HepG2 (cell line): ENCODE measurements at regions not wholly inside any gene's neighbourhood (a gene's known extent, or its start where the extent isn't known, plus 50 kb on each side); places are given as distances from the start of the nearest gene placed in this dataset.
A peak's percentile ranks its signal among the peaks of the same experiment; 100 is the strongest.

Experiments used
- KDM4B ChIP-seq: sonication (generic); formaldehyde crosslinking; IDR thresholded peaks from 2 replicates; pipeline ENCODE4 v1.4.0; 2020; ENCODE audit warnings: missing genetic modification reagents
- MBD4 ChIP-seq: IDR thresholded peaks from 2 replicates; pipeline ENCODE4 v1.6.1; 2012; ENCODE audit warnings: low read length, inconsistent platforms, borderline replicate concordance
- RBAK ChIP-seq: sonication (generic); formaldehyde crosslinking; IDR thresholded peaks from 2 replicates; pipeline ENCODE4 v1.5.1; 2020; ENCODE audit warnings: mild to moderate bottlenecking, missing genetic modification reagents
- RFX3 ChIP-seq: IDR thresholded peaks from 2 replicates; pipeline ENCODE4 v1.6.1; 2016; ENCODE audit warnings: missing biosample characterization, missing genetic modification reagents
- ZNF138 ChIP-seq: sonication (generic); formaldehyde crosslinking; IDR thresholded peaks from 2 replicates; pipeline ENCODE4 v1.5.0; 2020; ENCODE audit warnings: mild to moderate bottlenecking, low read depth, missing genetic modification reagents
- ZNF446 ChIP-seq: sonication (generic); formaldehyde crosslinking; IDR thresholded peaks from 2 replicates; pipeline ENCODE4 v1.5.0; 2020; ENCODE audit warnings: mild to moderate bottlenecking, missing genetic modification reagents
- ZNF468 ChIP-seq: sonication (generic); formaldehyde crosslinking; IDR thresholded peaks from 2 replicates; pipeline ENCODE4 v1.8.0; 2022; ENCODE audit warnings: mild to moderate bottlenecking, moderate library complexity, missing genetic modification reagents
- ZNF558 ChIP-seq: sonication (generic); formaldehyde crosslinking; IDR thresholded peaks from 2 replicates; pipeline ENCODE4 v1.9.0; 2022; ENCODE audit warnings: mild to moderate bottlenecking, missing genetic modification reagents, borderline replicate concordance
- ZNF619 ChIP-seq: sonication (generic); formaldehyde crosslinking; IDR thresholded peaks from 2 replicates; pipeline ENCODE4 v1.4.0; 2020; ENCODE audit warnings: mild to moderate bottlenecking, missing genetic modification reagents
- ZNF670 ChIP-seq: sonication (generic); formaldehyde crosslinking; IDR thresholded peaks from 2 replicates; pipeline ENCODE4 v1.8.0; 2022; ENCODE audit warnings: mild to moderate bottlenecking, missing genetic modification reagents, borderline replicate concordance
- ZNF883 ChIP-seq: sonication (generic); formaldehyde crosslinking; IDR thresholded peaks from 2 replicates; pipeline ENCODE4 v1.5.1; 2020; ENCODE audit warnings: mild to moderate bottlenecking, missing genetic modification reagents; ENCODE audit errors: not compliant biosample characterization
- TF ChIP-seq, protein P1 (sequence below): sonication (generic); formaldehyde crosslinking; IDR thresholded peaks from 2 replicates; pipeline ENCODE4 v1.5.0; 2020; ENCODE audit warnings: mild to moderate bottlenecking, missing genetic modification reagents
- TF ChIP-seq, protein P2 (sequence below): IDR thresholded peaks from 2 replicates; pipeline ENCODE4 v1.6.1; 2016; ENCODE audit warnings: mild to moderate bottlenecking
- TF ChIP-seq, protein P3 (sequence below): sonication (generic); formaldehyde crosslinking; IDR thresholded peaks from 2 replicates; pipeline ENCODE4 v1.4.0; 2020; ENCODE audit warnings: missing genetic modification reagents
- TF ChIP-seq, protein P4 (sequence below): sonication (generic); formaldehyde crosslinking; IDR thresholded peaks from 2 replicates; pipeline ENCODE4 v1.4.0; 2020; ENCODE audit warnings: missing genetic modification reagents, mild to moderate bottlenecking, borderline replicate concordance
- TF ChIP-seq, protein P5 (sequence below): sonication (generic); formaldehyde crosslinking; IDR thresholded peaks from 2 replicates; pipeline ENCODE4 v1.8.1; 2022; ENCODE audit warnings: low read depth, mild to moderate bottlenecking, missing genetic modification reagents

DNA sequence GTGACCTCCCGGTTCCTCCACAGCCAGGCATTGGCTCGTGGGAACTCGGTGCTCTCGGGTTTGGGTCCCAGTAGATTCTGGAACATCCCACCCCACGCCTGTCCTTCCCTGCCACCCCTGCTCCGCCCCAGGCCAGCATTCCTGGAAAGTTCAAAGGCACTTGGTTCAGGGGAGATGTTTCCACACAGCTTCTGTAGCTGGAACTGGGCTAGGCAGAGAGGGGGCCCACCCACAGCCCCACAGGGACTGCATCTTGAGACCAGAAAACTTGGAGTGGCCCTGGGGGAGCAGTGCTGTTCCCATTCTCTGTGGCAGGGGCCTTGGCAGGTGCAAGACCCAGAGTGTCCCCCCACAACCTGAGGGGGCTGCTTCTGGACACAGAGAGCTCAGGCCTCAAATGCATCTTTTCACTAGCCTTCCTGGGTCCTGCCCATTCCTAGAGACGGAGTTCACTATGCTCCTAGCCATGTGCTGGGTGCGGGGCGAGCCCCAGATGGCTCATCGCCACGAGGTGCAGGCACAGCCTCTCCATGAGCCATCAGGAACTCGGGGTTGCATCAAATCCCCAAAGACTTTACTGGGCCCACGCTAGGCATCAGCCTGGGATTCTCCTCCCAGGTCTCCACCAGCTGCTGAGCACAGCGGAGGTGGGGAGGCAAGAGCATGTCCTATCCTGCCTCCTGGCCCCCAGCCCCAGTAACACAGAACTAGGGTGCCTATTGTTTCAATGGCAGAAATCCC is 68.7 kb downstream of the ZFP36L2 start (continued):
- TF ChIP-seq ZNF670 (CRISPR knock-in tag) (no peak), ZNF468 (CRISPR knock-in tag) (no peak), RFX3 (CRISPR knock-in tag) (no peak), RBAK (CRISPR knock-in tag) (no peak), ZNF883 (CRISPR knock-in tag) (peak; percentile 64), ZNF558 (CRISPR knock-in tag) (no peak), ZNF446 (CRISPR knock-in tag) (no peak), KDM4B (CRISPR knock-in tag) (no peak), ZNF619 (0 out of 2 replicates have a peak, but pooled peaks have one; percentile 0), ZNF138 (CRISPR knock-in tag) (no peak), MBD4 (no peak)
- TF ChIP-seq, protein P1, sequence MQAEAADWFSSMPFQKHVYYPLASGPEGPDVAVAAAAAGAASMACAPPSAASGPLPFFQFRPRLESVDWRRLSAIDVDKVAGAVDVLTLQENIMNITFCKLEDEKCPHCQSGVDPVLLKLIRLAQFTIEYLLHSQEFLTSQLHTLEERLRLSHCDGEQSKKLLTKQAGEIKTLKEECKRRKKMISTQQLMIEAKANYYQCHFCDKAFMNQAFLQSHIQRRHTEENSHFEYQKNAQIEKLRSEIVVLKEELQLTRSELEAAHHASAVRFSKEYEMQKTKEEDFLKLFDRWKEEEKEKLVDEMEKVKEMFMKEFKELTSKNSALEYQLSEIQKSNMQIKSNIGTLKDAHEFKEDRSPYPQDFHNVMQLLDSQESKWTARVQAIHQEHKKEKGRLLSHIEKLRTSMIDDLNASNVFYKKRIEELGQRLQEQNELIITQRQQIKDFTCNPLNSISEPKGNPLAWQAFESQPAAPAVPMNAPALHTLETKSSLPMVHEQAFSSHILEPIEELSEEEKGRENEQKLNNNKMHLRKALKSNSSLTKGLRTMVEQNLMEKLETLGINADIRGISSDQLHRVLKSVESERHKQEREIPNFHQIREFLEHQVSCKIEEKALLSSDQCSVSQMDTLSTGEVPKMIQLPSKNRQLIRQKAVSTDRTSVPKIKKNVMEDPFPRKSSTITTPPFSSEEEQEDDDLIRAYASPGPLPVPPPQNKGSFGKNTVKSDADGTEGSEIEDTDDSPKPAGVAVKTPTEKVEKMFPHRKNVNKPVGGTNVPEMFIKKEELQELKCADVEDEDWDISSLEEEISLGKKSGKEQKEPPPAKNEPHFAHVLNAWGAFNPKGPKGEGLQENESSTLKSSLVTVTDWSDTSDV (CRISPR knock-in tag): no peak
- TF ChIP-seq, protein P2, sequence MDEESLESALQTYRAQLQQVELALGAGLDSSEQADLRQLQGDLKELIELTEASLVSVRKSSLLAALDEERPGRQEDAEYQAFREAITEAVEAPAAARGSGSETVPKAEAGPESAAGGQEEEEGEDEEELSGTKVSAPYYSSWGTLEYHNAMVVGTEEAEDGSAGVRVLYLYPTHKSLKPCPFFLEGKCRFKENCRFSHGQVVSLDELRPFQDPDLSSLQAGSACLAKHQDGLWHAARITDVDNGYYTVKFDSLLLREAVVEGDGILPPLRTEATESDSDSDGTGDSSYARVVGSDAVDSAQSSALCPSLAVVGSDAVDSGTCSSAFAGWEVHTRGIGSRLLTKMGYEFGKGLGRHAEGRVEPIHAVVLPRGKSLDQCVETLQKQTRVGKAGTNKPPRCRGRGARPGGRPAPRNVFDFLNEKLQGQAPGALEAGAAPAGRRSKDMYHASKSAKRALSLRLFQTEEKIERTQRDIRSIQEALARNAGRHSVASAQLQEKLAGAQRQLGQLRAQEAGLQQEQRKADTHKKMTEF (CRISPR knock-in tag): no peak
- TF ChIP-seq, protein P3, sequence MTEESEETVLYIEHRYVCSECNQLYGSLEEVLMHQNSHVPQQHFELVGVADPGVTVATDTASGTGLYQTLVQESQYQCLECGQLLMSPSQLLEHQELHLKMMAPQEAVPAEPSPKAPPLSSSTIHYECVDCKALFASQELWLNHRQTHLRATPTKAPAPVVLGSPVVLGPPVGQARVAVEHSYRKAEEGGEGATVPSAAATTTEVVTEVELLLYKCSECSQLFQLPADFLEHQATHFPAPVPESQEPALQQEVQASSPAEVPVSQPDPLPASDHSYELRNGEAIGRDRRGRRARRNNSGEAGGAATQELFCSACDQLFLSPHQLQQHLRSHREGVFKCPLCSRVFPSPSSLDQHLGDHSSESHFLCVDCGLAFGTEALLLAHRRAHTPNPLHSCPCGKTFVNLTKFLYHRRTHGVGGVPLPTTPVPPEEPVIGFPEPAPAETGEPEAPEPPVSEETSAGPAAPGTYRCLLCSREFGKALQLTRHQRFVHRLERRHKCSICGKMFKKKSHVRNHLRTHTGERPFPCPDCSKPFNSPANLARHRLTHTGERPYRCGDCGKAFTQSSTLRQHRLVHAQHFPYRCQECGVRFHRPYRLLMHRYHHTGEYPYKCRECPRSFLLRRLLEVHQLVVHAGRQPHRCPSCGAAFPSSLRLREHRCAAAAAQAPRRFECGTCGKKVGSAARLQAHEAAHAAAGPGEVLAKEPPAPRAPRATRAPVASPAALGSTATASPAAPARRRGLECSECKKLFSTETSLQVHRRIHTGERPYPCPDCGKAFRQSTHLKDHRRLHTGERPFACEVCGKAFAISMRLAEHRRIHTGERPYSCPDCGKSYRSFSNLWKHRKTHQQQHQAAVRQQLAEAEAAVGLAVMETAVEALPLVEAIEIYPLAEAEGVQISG: 0 out of 2 replicates have a peak, but pooled peaks have one; percentile 2
- TF ChIP-seq, protein P4, sequence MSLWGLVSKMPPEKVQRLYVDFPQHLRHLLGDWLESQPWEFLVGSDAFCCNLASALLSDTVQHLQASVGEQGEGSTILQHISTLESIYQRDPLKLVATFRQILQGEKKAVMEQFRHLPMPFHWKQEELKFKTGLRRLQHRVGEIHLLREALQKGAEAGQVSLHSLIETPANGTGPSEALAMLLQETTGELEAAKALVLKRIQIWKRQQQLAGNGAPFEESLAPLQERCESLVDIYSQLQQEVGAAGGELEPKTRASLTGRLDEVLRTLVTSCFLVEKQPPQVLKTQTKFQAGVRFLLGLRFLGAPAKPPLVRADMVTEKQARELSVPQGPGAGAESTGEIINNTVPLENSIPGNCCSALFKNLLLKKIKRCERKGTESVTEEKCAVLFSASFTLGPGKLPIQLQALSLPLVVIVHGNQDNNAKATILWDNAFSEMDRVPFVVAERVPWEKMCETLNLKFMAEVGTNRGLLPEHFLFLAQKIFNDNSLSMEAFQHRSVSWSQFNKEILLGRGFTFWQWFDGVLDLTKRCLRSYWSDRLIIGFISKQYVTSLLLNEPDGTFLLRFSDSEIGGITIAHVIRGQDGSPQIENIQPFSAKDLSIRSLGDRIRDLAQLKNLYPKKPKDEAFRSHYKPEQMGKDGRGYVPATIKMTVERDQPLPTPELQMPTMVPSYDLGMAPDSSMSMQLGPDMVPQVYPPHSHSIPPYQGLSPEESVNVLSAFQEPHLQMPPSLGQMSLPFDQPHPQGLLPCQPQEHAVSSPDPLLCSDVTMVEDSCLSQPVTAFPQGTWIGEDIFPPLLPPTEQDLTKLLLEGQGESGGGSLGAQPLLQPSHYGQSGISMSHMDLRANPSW (CRISPR knock-in tag): no peak
- TF ChIP-seq, protein P5, sequence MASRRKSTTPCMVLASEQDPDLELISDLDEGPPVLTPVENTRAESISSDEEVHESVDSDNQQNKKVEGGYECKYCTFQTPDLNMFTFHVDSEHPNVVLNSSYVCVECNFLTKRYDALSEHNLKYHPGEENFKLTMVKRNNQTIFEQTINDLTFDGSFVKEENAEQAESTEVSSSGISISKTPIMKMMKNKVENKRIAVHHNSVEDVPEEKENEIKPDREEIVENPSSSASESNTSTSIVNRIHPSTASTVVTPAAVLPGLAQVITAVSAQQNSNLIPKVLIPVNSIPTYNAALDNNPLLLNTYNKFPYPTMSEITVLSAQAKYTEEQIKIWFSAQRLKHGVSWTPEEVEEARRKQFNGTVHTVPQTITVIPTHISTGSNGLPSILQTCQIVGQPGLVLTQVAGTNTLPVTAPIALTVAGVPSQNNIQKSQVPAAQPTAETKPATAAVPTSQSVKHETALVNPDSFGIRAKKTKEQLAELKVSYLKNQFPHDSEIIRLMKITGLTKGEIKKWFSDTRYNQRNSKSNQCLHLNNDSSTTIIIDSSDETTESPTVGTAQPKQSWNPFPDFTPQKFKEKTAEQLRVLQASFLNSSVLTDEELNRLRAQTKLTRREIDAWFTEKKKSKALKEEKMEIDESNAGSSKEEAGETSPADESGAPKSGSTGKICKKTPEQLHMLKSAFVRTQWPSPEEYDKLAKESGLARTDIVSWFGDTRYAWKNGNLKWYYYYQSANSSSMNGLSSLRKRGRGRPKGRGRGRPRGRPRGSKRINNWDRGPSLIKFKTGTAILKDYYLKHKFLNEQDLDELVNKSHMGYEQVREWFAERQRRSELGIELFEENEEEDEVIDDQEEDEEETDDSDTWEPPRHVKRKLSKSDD (CRISPR knock-in tag): no peak
